ENCODE measurements at regions not wholly inside any gene's neighbourhood (a gene's known extent, or its start where the extent isn't known, plus 50 kb on each side); places are given as distances from the start of the nearest gene placed in this dataset.

GRCh38 chr10:14416308-14416700 lies 85.6 kb upstream of the FRMD4A start:
- Histone ChIP-seq H3K4me1 (ENCODE audit: control insufficient read depth in 1 of 2, insufficient read depth in 1 of 2, low read depth in 1 of 2, low read length in 1 of 2) (no peaks in the 10 kb centered on the region), H3K36me3 (no peaks in the 10 kb centered on the region), H3K4me3 (ENCODE audit: low read depth in 1 of 2, low read length in 1 of 2) (no peak overlapping the region), H3K9me3 (no peaks in the 10 kb centered on the region), H3K27me3 (peaks cover 55% of the 10 kb centered on the region), H3K27ac (no peak overlapping the region)
- no peak for TF ChIP-seq CTCF (IDR thresholded peaks at IDR 0.05)

- Histone ChIP-seq H3K4me1 (ENCODE audit: control insufficient read depth in 1 of 2, insufficient read depth in 1 of 2, low read depth in 1 of 2, low read length in 1 of 2) (no peaks in the 10 kb centered on the region), H3K9me3 (no peaks in the 10 kb centered on the region), H3K36me3 (no peaks in the 10 kb centered on the region), H3K4me3 (ENCODE audit: low read depth in 1 of 2, low read length in 1 of 2) (no peak overlapping the region), H3K27ac (no peak overlapping the region), H3K27me3 (peaks cover 55% of the 10 kb centered on the region)
- TF ChIP-seq CTCF (IDR thresholded peaks at IDR 0.05) = no peak
These were observed 85.1 kb upstream of the FRMD4A start for GRCh38 chr10:14415676-14416307.

- H3K4me1 ChIP-seq (ENCODE audit: control insufficient read depth in 1 of 2, insufficient read depth in 1 of 2, low read depth in 1 of 2, low read length in 1 of 2) = no peaks in the 10 kb centered on the region
- H3K9me3 ChIP-seq = no peaks in the 10 kb centered on the region
- no peaks in the 10 kb centered on the region for H3K36me3 ChIP-seq
- H3K27me3 ChIP-seq = peaks cover 50% of the 10 kb centered on the region
- H3K4me3 ChIP-seq (ENCODE audit: low read depth in 1 of 2, low read length in 1 of 2) = no peak overlapping the region
- no peak for TF ChIP-seq CTCF (IDR thresholded peaks at IDR 0.05)
- H3K27ac ChIP-seq = no peak overlapping the region
These were observed 84.2 kb upstream of the FRMD4A start for GRCh38 chr10:14414901-14415300.

- TF ChIP-seq CTCF (IDR thresholded peaks at IDR 0.05) = no peak
- Histone ChIP-seq H3K9me3 (no peaks in the 10 kb centered on the region), H3K4me1 (ENCODE audit: control insufficient read depth in 1 of 2, insufficient read depth in 1 of 2, low read depth in 1 of 2, low read length in 1 of 2) (no peaks in the 10 kb centered on the region), H3K4me3 (ENCODE audit: low read depth in 1 of 2, low read length in 1 of 2) (no peak overlapping the region), H3K36me3 (no peaks in the 10 kb centered on the region), H3K27me3 (peaks cover 48% of the 10 kb centered on the region), H3K27ac (no peak overlapping the region)
These were observed 82.8 kb upstream of the FRMD4A start for GRCh38 chr10:14413523-14413922.

- Histone ChIP-seq H3K4me1 (ENCODE audit: control insufficient read depth in 1 of 2, insufficient read depth in 1 of 2, low read depth in 1 of 2, low read length in 1 of 2) (no peaks in the 10 kb centered on the region), H3K27ac (no peak overlapping the region), H3K27me3 (peaks cover 44% of the 10 kb centered on the region), H3K4me3 (ENCODE audit: low read depth in 1 of 2, low read length in 1 of 2) (no peak overlapping the region), H3K9me3 (no peaks in the 10 kb centered on the region), H3K36me3 (no peaks in the 10 kb centered on the region)
- TF ChIP-seq CTCF (IDR thresholded peaks at IDR 0.05) = no peak
These were observed 81.9 kb upstream of the FRMD4A start for GRCh38 chr10:14412624-14413023.

All from neutrophil (primary cell).